ENCODE measurements at regions not wholly inside any gene's neighbourhood (a gene's known extent, or its start where the extent isn't known, plus 50 kb on each side); places are given as distances from the start of the nearest gene placed in this dataset.

DNA sequence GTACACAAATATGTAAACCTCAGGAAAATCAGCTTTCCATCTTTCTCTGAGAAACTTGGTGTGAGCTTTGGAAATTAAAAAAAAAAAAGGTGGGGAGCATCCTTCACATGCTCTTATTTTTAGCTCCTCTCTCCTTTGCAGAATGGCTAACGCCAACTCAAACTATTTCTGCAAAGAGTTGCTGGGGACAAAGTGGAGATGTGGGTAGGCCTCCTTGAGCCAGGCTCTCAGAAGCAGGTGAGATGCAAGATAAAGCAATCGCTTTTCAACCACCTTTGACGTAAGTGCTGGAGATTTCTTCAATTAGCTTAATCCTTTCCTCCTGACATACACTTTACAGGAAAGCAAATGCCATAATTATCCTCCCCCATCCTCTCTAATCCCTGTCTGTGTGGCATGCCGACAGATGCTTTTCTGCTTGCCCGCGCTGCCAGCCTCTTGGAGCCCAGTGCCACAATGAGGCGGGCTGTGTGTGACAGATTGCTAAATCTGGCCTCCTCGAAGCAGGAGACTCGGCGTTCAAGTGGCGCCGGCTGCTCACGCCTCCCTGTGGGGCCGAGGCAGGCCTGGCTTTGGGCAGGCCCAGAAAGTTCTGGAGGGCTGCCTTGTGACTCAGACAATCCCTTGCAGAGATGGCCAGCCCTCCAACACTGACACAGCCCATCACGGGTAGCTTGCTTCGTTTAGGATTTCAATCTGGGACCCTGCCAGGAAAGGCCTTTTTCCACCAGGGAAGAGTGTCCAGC, 64.9 kb upstream of the SOD3 start:
- Histone ChIP-seq H3K4me3 (no peak overlapping the region), H3K27ac (peak overlapping the region in 1 of 4 donors; percentile 68), H3K4me1 (peaks cover 0 to 17% (median 14%) of the 10 kb centered on the region in 4 donors), H3K9me3 (no peaks in the 10 kb centered on the region), H3K27me3 (no peaks in the 10 kb centered on the region), H3K36me3 (no peaks in the 10 kb centered on the region)
- peak; percentile 70 for DNase-seq
- intact Hi-C loops (cut with DNase I) = no loop called here
- 84 to 87% methylated on average over 16 of the region's 16 CpGs for WGBS, 2 donors
- peak in 1 of 4 donors; percentile 9 for TF ChIP-seq POLR2AphosphoS5 (IDR thresholded peaks at IDR 0.05)
- TF ChIP-seq POLR2A (IDR thresholded peaks at IDR 0.05) = no peak

DNA sequence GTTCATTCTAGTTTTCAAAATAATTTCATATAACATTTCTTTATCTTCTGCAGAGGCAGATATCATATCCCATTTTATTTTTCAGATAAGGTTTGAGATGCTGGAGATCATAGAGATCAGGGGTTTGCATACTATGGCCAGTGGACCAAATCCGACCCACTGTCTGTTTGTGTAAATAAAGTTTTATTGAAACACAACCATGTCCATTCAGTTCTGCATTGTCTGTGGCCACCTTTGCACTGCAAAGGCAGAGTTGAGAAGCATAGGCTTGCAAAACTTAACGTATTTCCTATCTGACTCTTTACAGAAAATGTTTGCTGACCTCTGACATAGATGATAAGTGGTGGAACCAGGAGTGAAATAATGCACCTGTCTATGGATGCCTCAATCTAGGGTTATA, 63.9 kb upstream of the SOD3 start:
- no peak overlapping the region for H3K4me3 ChIP-seq
- no peaks in the 10 kb centered on the region for H3K9me3 ChIP-seq
- WGBS, 2 donors = 74 to 80% methylated on average over 2 of the region's 2 CpGs
- H3K36me3 ChIP-seq = no peaks in the 10 kb centered on the region
- TF ChIP-seq POLR2AphosphoS5 (IDR thresholded peaks at IDR 0.05) (no peak), EP300 (IDR thresholded peaks at IDR 0.05) (no peak), POLR2A (IDR thresholded peaks at IDR 0.05) (no peak)
- TF ChIP-seq, protein P1, sequence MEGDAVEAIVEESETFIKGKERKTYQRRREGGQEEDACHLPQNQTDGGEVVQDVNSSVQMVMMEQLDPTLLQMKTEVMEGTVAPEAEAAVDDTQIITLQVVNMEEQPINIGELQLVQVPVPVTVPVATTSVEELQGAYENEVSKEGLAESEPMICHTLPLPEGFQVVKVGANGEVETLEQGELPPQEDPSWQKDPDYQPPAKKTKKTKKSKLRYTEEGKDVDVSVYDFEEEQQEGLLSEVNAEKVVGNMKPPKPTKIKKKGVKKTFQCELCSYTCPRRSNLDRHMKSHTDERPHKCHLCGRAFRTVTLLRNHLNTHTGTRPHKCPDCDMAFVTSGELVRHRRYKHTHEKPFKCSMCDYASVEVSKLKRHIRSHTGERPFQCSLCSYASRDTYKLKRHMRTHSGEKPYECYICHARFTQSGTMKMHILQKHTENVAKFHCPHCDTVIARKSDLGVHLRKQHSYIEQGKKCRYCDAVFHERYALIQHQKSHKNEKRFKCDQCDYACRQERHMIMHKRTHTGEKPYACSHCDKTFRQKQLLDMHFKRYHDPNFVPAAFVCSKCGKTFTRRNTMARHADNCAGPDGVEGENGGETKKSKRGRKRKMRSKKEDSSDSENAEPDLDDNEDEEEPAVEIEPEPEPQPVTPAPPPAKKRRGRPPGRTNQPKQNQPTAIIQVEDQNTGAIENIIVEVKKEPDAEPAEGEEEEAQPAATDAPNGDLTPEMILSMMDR (IDR thresholded peaks at IDR 0.05) = no peak
- H3K4me1 ChIP-seq = peaks cover 0 to 17% (median 14%) of the 10 kb centered on the region in 4 donors
- DNase-seq = no peak
- no peaks in the 10 kb centered on the region for H3K27me3 ChIP-seq
- no peak overlapping the region for H3K27ac ChIP-seq
- intact Hi-C loops (cut with DNase I) = no loop called here

DNA sequence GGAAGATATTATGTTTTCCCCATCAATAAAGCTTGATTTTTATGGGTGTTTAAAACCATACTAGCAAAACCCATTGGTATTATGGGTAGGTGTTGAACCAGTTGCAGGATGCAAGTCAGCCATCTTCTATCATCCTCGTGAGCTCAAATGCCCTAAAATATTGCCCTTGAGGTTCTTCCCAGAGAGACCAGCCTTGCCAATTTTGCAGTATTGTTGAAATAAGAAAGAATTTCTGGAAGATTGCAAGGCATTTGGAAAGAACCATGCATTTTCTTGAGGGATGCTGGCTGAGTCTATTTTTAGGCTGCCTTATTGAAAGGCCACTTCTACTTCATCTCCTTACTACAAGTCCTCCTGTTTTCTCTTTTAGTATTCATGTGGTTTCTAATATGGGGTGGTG, 60.9 kb upstream of the SOD3 start:
- intact Hi-C loops (cut with DNase I) = no loop called here
- H3K27me3 ChIP-seq = no peaks in the 10 kb centered on the region
- WGBS, 2 donors = 64 to 73% methylated on average over 1 of the region's 1 CpG
- H3K4me3 ChIP-seq = no peak overlapping the region
- TF ChIP-seq POLR2AphosphoS5 (IDR thresholded peaks at IDR 0.05) (no peak), POLR2A (IDR thresholded peaks at IDR 0.05) (no peak), EP300 (IDR thresholded peaks at IDR 0.05) (no peak)
- TF ChIP-seq, protein P1 (IDR thresholded peaks at IDR 0.05) = no peak
- H3K9me3 ChIP-seq = no peaks in the 10 kb centered on the region
- DNase-seq = no peak
- H3K36me3 ChIP-seq = no peaks in the 10 kb centered on the region
- H3K4me1 ChIP-seq = peaks cover 0 to 17% (median 14%) of the 10 kb centered on the region in 4 donors
- H3K27ac ChIP-seq = peak overlapping the region in 2 of 4 donors; percentile 21 to 70

DNA sequence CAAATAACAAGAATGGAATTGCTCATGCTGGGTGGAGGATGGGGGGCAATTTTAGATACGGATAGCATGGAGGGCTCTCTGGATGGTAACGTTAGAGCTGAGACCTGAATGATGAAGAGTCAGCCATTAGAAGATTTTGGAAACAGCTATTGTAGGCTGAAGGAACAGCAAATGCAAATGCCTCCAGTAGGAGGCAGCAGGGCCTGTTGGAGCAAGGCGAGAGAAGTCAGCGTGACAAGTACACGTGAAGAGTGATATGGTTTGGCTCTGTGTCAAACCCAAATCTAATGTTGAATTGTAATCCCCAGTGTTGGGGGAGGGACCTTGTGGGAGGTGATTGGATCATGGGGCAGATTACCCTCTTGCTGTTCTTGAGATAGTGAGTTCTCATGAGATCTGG, 59.3 kb upstream of the SOD3 start:
- Histone ChIP-seq H3K27ac (no peak overlapping the region), H3K36me3 (no peaks in the 10 kb centered on the region), H3K9me3 (no peaks in the 10 kb centered on the region), H3K4me3 (no peak overlapping the region), H3K27me3 (no peaks in the 10 kb centered on the region), H3K4me1 (peaks cover 0 to 17% (median 14%) of the 10 kb centered on the region in 4 donors)
- 52 to 68% methylated on average over 5 of the region's 5 CpGs for WGBS, 2 donors
- intact Hi-C loops (cut with DNase I) = no loop called here
- DNase-seq = no peak
- no peak for TF ChIP-seq POLR2A (IDR thresholded peaks at IDR 0.05)
- no peak for TF ChIP-seq EP300 (IDR thresholded peaks at IDR 0.05)
- TF ChIP-seq, protein P1 (IDR thresholded peaks at IDR 0.05) = no peak
- TF ChIP-seq POLR2AphosphoS5 (IDR thresholded peaks at IDR 0.05) = no peak

DNA sequence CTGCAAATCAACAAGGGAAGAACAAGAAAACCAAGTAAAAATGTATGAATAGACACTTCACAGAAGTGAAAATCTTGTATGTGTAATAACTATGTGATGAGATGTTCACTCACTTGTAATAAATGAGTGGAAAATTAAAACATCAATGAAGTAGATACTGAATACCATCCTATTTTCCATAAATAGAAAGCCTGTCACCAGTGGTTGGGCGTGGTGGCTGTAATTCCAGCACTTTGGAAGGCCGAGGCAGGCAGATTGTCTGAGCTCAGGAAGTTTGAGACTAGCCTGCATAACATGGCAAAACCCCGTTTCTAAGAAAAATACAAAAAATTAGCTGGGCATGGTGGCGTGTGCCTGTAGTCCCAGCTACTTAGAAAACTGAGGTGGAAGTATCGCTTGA, 53.5 kb upstream of the SOD3 start:
- intact Hi-C loops (cut with DNase I) = no loop called here

More for the DNA sequence above, 53.5 kb upstream of the SOD3 start:
- no peak for DNase-seq
- H3K27me3 ChIP-seq = no peaks in the 10 kb centered on the region
- 49 to 73% methylated on average over 5 of the region's 5 CpGs for WGBS, 2 donors
- peak overlapping the region in 1 of 4 donors; percentile 32 for H3K27ac ChIP-seq
- peaks cover 0 to 36% (median 19%) of the 10 kb centered on the region in 4 donors for H3K4me1 ChIP-seq
- no peaks in the 10 kb centered on the region for H3K9me3 ChIP-seq
- H3K36me3 ChIP-seq = no peaks in the 10 kb centered on the region
- no peak overlapping the region for H3K4me3 ChIP-seq
- TF ChIP-seq, protein P1 (IDR thresholded peaks at IDR 0.05) = no peak
- TF ChIP-seq EP300 (IDR thresholded peaks at IDR 0.05) (no peak), POLR2AphosphoS5 (IDR thresholded peaks at IDR 0.05) (no peak), POLR2A (IDR thresholded peaks at IDR 0.05) (no peak)
